ENCODE measurements at regions not wholly inside any gene's neighbourhood (a gene's known extent, or its start where the extent isn't known, plus 50 kb on each side); places are given as distances from the start of the nearest gene placed in this dataset.
A peak's percentile ranks its signal among the peaks of the same experiment; 100 is the strongest.

DNA sequence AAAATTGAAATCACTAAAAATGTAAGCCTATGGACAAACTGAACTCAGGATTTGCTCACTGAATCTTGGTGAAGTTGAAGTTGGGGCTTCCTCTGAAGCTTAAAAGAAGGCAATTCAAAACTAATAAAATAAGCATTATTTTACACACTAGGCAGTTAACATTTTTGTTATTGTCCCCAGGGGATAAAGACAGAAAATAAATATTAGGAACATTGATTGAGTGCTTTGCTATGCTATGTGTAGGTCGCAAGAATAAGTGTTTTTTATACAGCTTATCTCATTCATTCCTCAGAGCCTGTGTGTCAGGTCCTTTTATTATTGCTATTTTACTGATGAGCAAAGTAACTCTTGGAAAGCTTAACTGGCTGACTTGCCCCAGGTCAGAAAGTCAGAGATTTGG lies 82.2 kb downstream of the ZNF608 start:
- DNase-seq (ENCODE audit: low read depth), result no peak

DNA sequence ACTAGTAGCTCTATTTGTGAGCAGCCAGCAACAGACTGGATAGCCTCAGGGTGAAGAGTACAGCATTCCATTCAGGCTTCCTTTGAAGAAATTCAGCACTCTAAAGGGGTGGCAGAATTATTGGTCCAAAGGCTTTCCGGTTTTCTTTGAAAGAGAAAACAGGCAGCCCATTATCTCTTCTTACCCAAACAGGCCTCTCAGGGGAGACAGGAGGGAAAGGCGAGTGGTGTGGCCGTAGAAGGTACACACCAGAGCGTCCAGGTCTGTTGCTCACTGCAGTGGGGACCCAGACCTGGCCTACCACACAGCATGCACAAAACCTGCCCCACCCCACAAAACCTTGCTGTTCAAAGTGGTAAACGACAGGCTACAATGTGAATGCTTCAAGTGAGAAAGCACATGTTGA lies 83.3 kb downstream of the ZNF608 start:
- DNase-seq (ENCODE audit: low read depth), result no peak

GRCh38 chr5:124662181-124662781 lies 84.2 kb downstream of the ZNF608 start:
- no peak for DNase-seq (ENCODE audit: low read depth)

GRCh38 chr5:124661317-124662141 lies 84.9 kb downstream of the ZNF608 start:
- DNase-seq (ENCODE audit: low read depth), result no peak

DNA sequence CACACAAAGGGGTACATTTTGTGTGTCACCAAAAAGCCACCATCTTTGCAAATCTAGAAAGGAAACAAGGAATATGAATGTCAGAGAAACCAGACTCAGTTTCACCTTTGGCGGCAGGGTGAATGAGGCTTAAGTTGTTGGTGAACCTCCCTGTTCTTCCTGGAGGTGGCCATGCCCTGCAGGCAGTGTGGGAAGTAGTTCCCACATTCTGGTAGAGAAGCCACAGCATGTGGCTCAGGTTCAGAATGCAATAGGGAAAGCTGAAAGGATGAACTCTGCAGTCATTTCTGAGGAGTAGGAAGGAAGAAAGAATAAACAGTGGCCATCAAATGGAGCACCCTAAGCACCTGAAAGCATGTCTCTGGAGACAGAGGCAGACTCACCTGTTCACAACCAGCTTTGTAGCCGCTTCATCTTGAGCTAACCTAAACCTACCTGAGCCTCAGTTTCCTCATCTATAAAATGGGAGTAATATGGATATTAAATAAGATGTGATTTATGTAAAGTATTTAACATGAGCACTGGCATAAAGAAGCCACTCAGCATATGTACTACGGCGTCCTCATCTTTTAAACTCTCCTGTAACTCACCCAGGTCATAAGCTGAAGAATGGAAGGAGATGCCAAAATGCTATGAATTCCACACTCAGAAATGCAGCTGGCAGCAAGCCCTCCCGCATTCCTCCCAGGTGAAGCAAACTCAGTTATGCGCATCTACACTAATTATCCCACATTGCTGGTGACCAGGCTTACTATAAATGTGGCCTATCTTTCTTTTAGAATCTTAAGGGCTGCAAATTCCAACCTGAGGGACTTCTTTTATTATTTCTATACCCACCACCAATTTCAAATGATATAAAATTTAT lies 86.0 kb downstream of the ZNF608 start:
- DNase-seq (ENCODE audit: low read depth), result no peak

- DNase-seq (ENCODE audit: low read depth), result no peak
Observed at GRCh38 chr5:124659798-124660197, 86.6 kb downstream of the ZNF608 start.

- no peak for DNase-seq (ENCODE audit: low read depth)
Observed at GRCh38 chr5:124658867-124659557, 87.4 kb downstream of the ZNF608 start.

DNA sequence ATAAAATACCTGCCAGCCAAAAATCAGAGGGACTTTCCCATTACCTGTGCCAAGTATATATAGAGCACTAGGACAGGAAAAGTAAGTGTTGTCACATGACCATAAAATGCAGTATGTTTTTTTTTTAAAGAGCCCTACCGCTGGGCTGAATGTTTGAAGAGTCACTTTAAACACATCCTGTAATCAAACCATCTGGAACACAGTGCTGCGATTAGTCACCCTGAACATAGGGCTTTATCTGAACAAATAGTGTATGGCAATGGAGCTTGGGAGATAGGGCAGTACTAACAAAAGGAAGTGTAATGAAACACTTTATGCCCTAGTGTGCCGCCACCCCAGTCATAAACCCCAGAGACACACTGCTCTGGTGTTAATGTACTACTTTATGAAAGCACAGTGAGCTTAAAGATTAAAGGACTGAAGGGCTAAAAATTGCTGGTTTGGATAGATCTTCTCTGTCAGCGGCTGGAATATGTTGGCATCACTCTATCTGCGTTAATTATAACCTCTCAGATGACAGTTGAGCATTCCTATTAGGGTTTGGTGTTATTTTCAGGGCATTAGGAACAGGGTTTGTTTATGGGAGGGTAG lies 90.4 kb downstream of the ZNF608 start:
- DNase-seq (ENCODE audit: low read depth), result no peak

- no peak for DNase-seq (ENCODE audit: low read depth)
Observed at GRCh38 chr5:124655251-124655917, 91.1 kb downstream of the ZNF608 start.

DNA sequence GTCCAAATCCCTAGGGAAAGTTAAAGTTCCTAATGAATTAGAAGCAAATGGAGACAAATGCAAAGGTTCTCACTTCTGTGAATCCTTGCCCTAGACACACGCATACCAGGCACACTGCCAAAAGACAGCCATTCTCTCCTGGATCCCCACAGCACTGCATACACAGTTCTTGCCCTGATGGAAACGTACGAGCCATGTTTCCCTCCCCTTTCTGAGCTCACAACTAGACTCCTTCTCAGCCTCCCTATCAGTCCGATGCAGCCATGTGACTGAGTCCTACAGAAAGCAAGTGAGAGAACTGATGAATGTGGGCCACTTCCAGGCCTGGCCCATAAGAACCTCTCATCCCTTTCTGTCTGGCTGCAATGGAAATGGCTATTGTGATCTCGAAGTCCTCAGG lies 92.0 kb downstream of the ZNF608 start:
- DNase-seq (ENCODE audit: low read depth), result no peak

DNA sequence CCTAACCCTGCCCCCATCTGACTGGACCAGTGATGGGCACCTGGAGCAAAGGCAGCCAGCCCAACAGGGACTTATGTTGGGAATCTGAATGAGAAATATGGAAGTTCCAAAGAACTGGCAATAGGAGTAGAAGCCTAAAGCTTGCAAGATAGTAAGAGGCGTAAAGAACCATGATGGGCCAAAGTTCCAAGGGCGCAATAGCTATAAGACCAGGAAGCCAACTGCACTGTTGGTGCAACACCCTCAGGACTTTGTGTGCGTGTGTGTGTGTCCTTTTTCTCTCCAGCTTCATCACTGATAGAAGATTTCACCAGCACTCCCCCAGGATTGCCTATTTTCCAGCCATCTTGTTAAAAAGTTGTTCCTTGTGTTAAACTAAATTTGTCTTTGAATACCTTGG lies 92.8 kb downstream of the ZNF608 start:
- DNase-seq (ENCODE audit: low read depth), result no peak

- no peak for DNase-seq (ENCODE audit: low read depth)
Observed at GRCh38 chr5:124652892-124653441, 93.5 kb downstream of the ZNF608 start.

DNA sequence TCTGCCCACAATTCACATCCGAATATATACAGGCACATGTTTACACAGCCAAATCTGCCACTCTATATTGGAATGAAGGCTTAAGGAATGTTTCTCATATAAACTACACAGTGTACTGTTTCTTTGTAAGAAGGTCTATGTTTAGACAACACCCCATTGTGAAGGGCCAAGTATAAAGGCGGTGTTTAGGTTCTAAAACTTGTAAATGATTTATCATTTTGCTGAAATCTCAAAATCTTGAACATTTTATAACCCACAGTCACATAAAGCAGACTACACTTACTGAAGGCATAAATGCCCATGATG lies 94.0 kb downstream of the ZNF608 start:
- no peak for DNase-seq (ENCODE audit: low read depth)

GRCh38 chr5:124651663-124652513 lies 94.6 kb downstream of the ZNF608 start:
- DNase-seq (ENCODE audit: low read depth), result no peak

GRCh38 chr5:124650951-124651662 lies 95.3 kb downstream of the ZNF608 start:
- no peak for DNase-seq (ENCODE audit: low read depth)

GRCh38 chr5:124650147-124650561 lies 96.3 kb downstream of the ZNF608 start:
- no peak for DNase-seq (ENCODE audit: low read depth)

GRCh38 chr5:124649491-124650146 lies 96.8 kb downstream of the ZNF608 start:
- DNase-seq (ENCODE audit: low read depth), result peak; percentile 57

DNA sequence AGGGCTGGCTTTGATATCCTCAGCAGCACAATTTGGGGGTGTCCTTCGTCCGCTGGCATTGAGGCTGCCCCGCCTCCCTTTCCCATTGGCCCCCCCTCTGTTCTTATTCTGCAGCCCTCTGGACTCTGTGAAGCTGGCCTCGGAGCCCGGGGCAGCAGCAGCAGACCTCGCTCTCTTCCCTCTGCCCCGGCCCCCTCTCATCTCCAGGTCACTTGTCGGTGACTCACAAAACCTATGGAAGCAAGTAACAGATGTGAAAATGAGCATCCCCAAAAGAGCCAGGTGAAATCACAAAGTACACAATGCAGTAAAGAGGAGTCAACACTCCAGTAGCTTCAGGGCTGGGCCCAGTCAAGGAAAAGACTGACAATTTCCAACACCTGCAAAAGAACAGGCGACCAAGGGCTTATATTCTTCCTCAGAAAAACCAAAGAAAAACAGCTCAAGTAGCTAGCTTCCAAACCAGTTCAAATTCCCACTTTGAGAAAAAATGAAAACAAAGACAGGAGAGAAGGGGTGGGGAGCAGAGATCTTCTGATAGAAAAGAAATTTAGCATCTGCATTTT lies 97.5 kb downstream of the ZNF608 start:
- no peak for DNase-seq (ENCODE audit: low read depth)

DNA sequence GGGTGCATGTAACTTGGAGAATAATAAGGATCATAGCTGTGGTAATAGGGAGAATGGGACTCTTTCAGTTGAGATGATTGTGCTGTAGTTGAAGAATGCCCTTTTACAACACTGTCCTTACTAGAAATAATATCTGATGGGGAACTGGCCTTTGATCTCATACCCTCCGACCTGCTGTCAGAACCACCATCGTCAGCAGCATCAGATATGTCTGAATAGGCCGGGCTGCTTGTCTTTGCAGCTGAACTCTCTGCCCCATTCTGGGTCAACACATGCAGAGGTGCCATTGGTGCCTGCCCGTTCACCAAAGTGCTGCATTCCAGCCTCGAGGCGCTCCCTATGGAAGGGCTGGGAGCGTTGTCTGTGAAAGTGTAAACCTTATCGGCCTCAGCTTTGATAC lies 99.1 kb downstream of the ZNF608 start:
- DNase-seq (ENCODE audit: low read depth), result no peak

Data from activated T-cell treated with anti-CD3 and anti-CD28 coated beads for 1 hour (primary cell).